ENCODE measurements at regions not wholly inside any gene's neighbourhood (a gene's known extent, or its start where the extent isn't known, plus 50 kb on each side); places are given as distances from the start of the nearest gene placed in this dataset.

- Histone ChIP-seq H3K79me2 (ENCODE audit: low read depth) (no peaks in the 10 kb centered on the region), H3K4me2 (no peak overlapping the region), H4K20me1 (ENCODE audit: insufficient read depth) (no peaks in the 10 kb centered on the region), H3K36me3 (ENCODE audit: low read depth) (no peaks in the 10 kb centered on the region), H3K9me3 (ENCODE audit: insufficient read depth, low read depth) (no peaks in the 10 kb centered on the region), H3K4me1 (replicated peaks; ENCODE audit: insufficient read depth) (no peaks in the 10 kb centered on the region), H3K9me2 (ENCODE audit: insufficient read depth) (no peaks in the 10 kb centered on the region), H3F3A (ENCODE audit: insufficient read depth, low read depth) (no peaks in the 10 kb centered on the region), H2AFZ (no peak overlapping the region), H3K27me3 (ENCODE audit: insufficient read depth, low read depth) (no peaks in the 10 kb centered on the region), H3K4me3 (no peak overlapping the region), H3K27ac (no peak overlapping the region)
- POLR2A ChIA-PET (ENCODE audit: unreplicated experiment): interaction anchor here (0.5 kb wide), 1 partner anchor 99 kb away, joined by 3 read pairs; no protein-coding TSS in a partner anchor
- TF ChIP-seq EZH2 (IDR thresholded peaks at IDR 0.05; ENCODE audit: low read depth) (no peak), CTCF (conservative IDR thresholded peaks at IDR 0.05) (no peak)
- no TSS peak for BruUV-seq (replicated peaks)
- CTCF ChIA-PET: no interaction called here
- no peak for DNase-seq
- intact Hi-C loops (cut with micrococcal nuclease; ENCODE audit: unreplicated experiment): no loop called here
Observed at GRCh38 chr6:139473731-139474130, 99.3 kb upstream of the CITED2 start.

GRCh38 chr6:139473231-139473701, 98.8 kb upstream of the CITED2 start:
- POLR2A ChIA-PET (ENCODE audit: unreplicated experiment): no interaction called here

GRCh38 chr6:139472351-139473015, 98.0 kb upstream of the CITED2 start:
- Histone ChIP-seq H3K9me3 (ENCODE audit: insufficient read depth, low read depth) (no peaks in the 10 kb centered on the region), H3K4me3 (no peak overlapping the region), H3F3A (ENCODE audit: insufficient read depth, low read depth) (no peaks in the 10 kb centered on the region), H3K9me2 (ENCODE audit: insufficient read depth) (no peaks in the 10 kb centered on the region), H3K79me2 (ENCODE audit: low read depth) (no peaks in the 10 kb centered on the region), H3K27me3 (ENCODE audit: insufficient read depth, low read depth) (no peaks in the 10 kb centered on the region), H3K4me1 (replicated peaks; ENCODE audit: insufficient read depth) (no peaks in the 10 kb centered on the region), H3K36me3 (ENCODE audit: low read depth) (no peaks in the 10 kb centered on the region), H2AFZ (no peak overlapping the region), H4K20me1 (ENCODE audit: insufficient read depth) (no peaks in the 10 kb centered on the region), H3K27ac (no peak overlapping the region), H3K4me2 (no peak overlapping the region)
- CTCF ChIA-PET: no interaction called here
- no peak for DNase-seq
- BruUV-seq (replicated peaks): no TSS peak
- TF ChIP-seq EZH2 (IDR thresholded peaks at IDR 0.05; ENCODE audit: low read depth): no peak
- no peak for TF ChIP-seq CTCF (conservative IDR thresholded peaks at IDR 0.05)
- intact Hi-C loops (cut with micrococcal nuclease; ENCODE audit: unreplicated experiment): no loop called here
- POLR2A ChIA-PET (ENCODE audit: unreplicated experiment): no interaction called here

More at GRCh38 chr6:139473231-139473701, 98.8 kb upstream of the CITED2 start:
- H3K27ac ChIP-seq: no peak overlapping the region
- H3K79me2 ChIP-seq (ENCODE audit: low read depth): no peaks in the 10 kb centered on the region
- no TSS peak for BruUV-seq (replicated peaks)
- H4K20me1 ChIP-seq (ENCODE audit: insufficient read depth): no peaks in the 10 kb centered on the region
- CTCF ChIA-PET: no interaction called here
- H2AFZ ChIP-seq: no peak overlapping the region
- no peaks in the 10 kb centered on the region for H3K36me3 ChIP-seq (ENCODE audit: low read depth)
- H3K4me2 ChIP-seq: no peak overlapping the region
- H3K4me1 ChIP-seq (replicated peaks; ENCODE audit: insufficient read depth): no peaks in the 10 kb centered on the region
- TF ChIP-seq EZH2 (IDR thresholded peaks at IDR 0.05; ENCODE audit: low read depth) (no peak), CTCF (conservative IDR thresholded peaks at IDR 0.05) (no peak)
- no peak for DNase-seq
- H3K27me3 ChIP-seq (ENCODE audit: insufficient read depth, low read depth): no peaks in the 10 kb centered on the region
- no peaks in the 10 kb centered on the region for H3F3A ChIP-seq (ENCODE audit: insufficient read depth, low read depth)
- no peak overlapping the region for H3K4me3 ChIP-seq
- H3K9me3 ChIP-seq (ENCODE audit: insufficient read depth, low read depth): no peaks in the 10 kb centered on the region
- intact Hi-C loops (cut with micrococcal nuclease; ENCODE audit: unreplicated experiment): no loop called here
- H3K9me2 ChIP-seq (ENCODE audit: insufficient read depth): no peaks in the 10 kb centered on the region

Measured in PC-9 (cell line).